ENCODE measurements at regions not wholly inside any gene's neighbourhood (a gene's known extent, or its start where the extent isn't known, plus 50 kb on each side); places are given as distances from the start of the nearest gene placed in this dataset.

DNA sequence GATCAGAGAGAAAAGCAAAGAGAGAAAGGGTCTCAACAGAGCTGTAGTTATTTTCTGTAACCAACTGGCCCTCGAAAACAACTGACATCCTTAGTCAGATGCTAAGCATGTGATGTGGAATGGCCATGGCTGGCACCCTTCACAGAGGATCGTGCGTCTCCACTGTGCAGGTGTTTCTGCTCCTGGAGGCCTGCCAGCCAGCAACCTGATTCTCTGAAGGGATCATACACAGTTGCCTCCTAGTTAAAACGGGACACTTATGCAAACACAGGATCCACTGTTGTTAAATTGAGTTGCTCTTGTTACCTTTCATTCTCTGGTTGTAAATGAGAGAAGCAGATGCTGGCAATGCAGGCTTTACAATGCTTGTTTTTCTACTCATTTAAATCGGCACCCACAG lies 148.5 kb downstream of the HDGFL1 start:
- no peak for TF ChIP-seq CTCF (IDR thresholded peaks at IDR 0.05)
- intact Hi-C loops (cut with DNase I): no loop called here
- no peak overlapping the region for H3K27ac ChIP-seq
- no peaks in the 10 kb centered on the region for H3K27me3 ChIP-seq
- H3K36me3 ChIP-seq: no peaks in the 10 kb centered on the region
- H3K9me3 ChIP-seq: peaks cover 0 to 22% (median 5%) of the 10 kb centered on the region in 11 donors
- H3K4me3 ChIP-seq: no peak overlapping the region
- ATAC-seq (no peak), DNase-seq (no peak)
- no peaks in the 10 kb centered on the region for H3K4me1 ChIP-seq
- 59 to 64% methylated on average over 5 of the region's 5 CpGs for WGBS, 2 donors

GRCh38 chr6:22722913-22723312 lies 153.5 kb downstream of the HDGFL1 start:
- ATAC-seq: no peak
- H3K4me3 ChIP-seq: no peak overlapping the region
- no peaks in the 10 kb centered on the region for H3K27me3 ChIP-seq
- no peaks in the 10 kb centered on the region for H3K36me3 ChIP-seq
- H3K27ac ChIP-seq: no peak overlapping the region
- intact Hi-C loops (cut with DNase I): no loop called here
- H3K4me1 ChIP-seq: peaks cover 0 to 12% (median 0%) of the 10 kb centered on the region in 9 donors
- H3K9me3 ChIP-seq: peaks cover 0 to 36% (median 16%) of the 10 kb centered on the region in 11 donors
- WGBS, 2 donors: 97 to 100% methylated on average over 1 of the region's 1 CpG
- DNase-seq: no peak
- no peak for TF ChIP-seq CTCF (IDR thresholded peaks at IDR 0.05)

- Histone ChIP-seq H3K36me3 (no peaks in the 10 kb centered on the region), H3K4me1 (peaks cover 0 to 13% (median 0%) of the 10 kb centered on the region in 9 donors), H3K4me3 (no peak overlapping the region), H3K27me3 (no peaks in the 10 kb centered on the region), H3K27ac (no peak overlapping the region), H3K9me3 (peaks cover 0 to 24% (median 16%) of the 10 kb centered on the region in 11 donors)
- 67 to 68% methylated on average over 4 of the region's 4 CpGs for WGBS, 2 donors
- TF ChIP-seq CTCF (IDR thresholded peaks at IDR 0.05): no peak
- DNase-seq (no peak), ATAC-seq (no peak)
- intact Hi-C loops (cut with DNase I): no loop called here
These were observed 157.6 kb downstream of the HDGFL1 start for GRCh38 chr6:22726966-22727365.

DNA sequence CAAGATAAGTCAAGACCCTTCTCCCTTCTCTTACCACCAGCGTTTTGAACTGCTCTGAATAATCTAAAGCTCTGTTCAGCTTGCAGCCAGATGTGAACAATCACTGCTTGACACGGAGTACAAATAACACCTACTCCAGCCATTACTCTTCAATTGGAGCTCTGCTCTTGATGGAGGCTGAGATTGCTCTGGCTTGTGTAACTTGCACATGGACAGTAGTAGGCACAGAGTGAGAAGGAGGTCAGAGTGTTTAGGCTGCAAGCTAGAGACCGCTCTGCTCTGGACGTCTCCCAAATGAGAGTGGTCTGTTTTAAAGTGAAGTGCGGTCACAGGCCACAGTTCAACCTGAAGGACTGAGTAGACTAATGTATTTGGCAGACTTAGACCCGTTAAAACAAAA lies 158.3 kb downstream of the HDGFL1 start:
- H3K4me1 ChIP-seq: peaks cover 0 to 20% (median 0%) of the 10 kb centered on the region in 9 donors
- H3K27me3 ChIP-seq: no peaks in the 10 kb centered on the region
- DNase-seq (no peak), ATAC-seq (no peak)
- peaks cover 0 to 17% (median 10%) of the 10 kb centered on the region in 11 donors for H3K9me3 ChIP-seq
- intact Hi-C loops (cut with DNase I): no loop called here
- WGBS, 2 donors: 69 to 73% methylated on average over 6 of the region's 6 CpGs
- no peak for TF ChIP-seq CTCF (IDR thresholded peaks at IDR 0.05)
- H3K36me3 ChIP-seq: no peaks in the 10 kb centered on the region
- no peak overlapping the region for H3K27ac ChIP-seq
- no peak overlapping the region for H3K4me3 ChIP-seq
